GF-D8 (cell line): ENCODE measurements at regions not wholly inside any gene's neighbourhood (a gene's known extent, or its start where the extent isn't known, plus 50 kb on each side); places are given as distances from the start of the nearest gene placed in this dataset.
A peak's percentile ranks its signal among the peaks of the same experiment; 100 is the strongest.
"Not testable (repeated sequence)": the region's sequence is repeated elsewhere in the genome, so short reads cannot be mapped to it uniquely, and the experiment has no call there.

Source experiments
- DNase-seq: peaks from one replicate; lab custom pipeline; 2025; lab: John Stamatoyannopoulos, UW

GRCh38 chr2:168300460-168300859 lies 53.1 kb upstream of the STK39 start:
- DNase-seq = no peak

GRCh38 chr2:168304024-168304681 lies 56.8 kb upstream of the STK39 start:
- no peak for DNase-seq

GRCh38 chr2:168307379-168307778 lies 60.0 kb upstream of the STK39 start:
- DNase-seq = no peak

- DNase-seq = no peak
Observed at GRCh38 chr2:168310580-168310979, 63.2 kb upstream of the STK39 start.

GRCh38 chr2:168311261-168311910 lies 64.0 kb upstream of the STK39 start:
- DNase-seq = no peak

GRCh38 chr2:168312036-168312822 lies 64.8 kb upstream of the STK39 start:
- DNase-seq = no peak

GRCh38 chr2:168314236-168314635 lies 66.8 kb upstream of the STK39 start:
- peak; percentile 55 for DNase-seq

GRCh38 chr2:168315331-168316072 lies 68.1 kb upstream of the STK39 start:
- no peak for DNase-seq

- no peak for DNase-seq
Observed at GRCh38 chr2:168316073-168316440, 68.7 kb upstream of the STK39 start.

- no peak for DNase-seq
Observed at GRCh38 chr2:168317282-168317681, 69.9 kb upstream of the STK39 start.

GRCh38 chr2:168320267-168320666 lies 72.9 kb upstream of the STK39 start:
- DNase-seq = no peak

- DNase-seq = no peak
Observed at GRCh38 chr2:168322325-168323007, 75.1 kb upstream of the STK39 start.

- no peak for DNase-seq
Observed at GRCh38 chr2:168323529-168324021, 76.2 kb upstream of the STK39 start.

- no peak for DNase-seq
Observed at GRCh38 chr2:168326572-168326971, 79.2 kb upstream of the STK39 start.

- no peak for DNase-seq
Observed at GRCh38 chr2:168327328-168327727, 79.9 kb upstream of the STK39 start.

- no peak for DNase-seq
Observed at GRCh38 chr2:168328421-168328820, 81.0 kb upstream of the STK39 start.

GRCh38 chr2:168330624-168331423 lies 83.4 kb upstream of the STK39 start:
- DNase-seq = no peak

- DNase-seq = not testable (repeated sequence)
Observed at GRCh38 chr2:168335254-168335653, 87.9 kb upstream of the STK39 start.

- no peak for DNase-seq
Observed at GRCh38 chr2:168336786-168337388, 89.5 kb upstream of the STK39 start.

- no peak for DNase-seq
Observed at GRCh38 chr2:168338292-168338691, 90.9 kb upstream of the STK39 start.
